SK-N-SH (cell line): ENCODE measurements at regions not wholly inside any gene's neighbourhood (a gene's known extent, or its start where the extent isn't known, plus 50 kb on each side); places are given as distances from the start of the nearest gene placed in this dataset.

Experiments
- CTCF ChIA-PET: fragments of 300-600, 350-600 bp; formaldehyde crosslinking; extraction: SDS; loops from one replicate; lab custom pipeline; 2021; lab: Yijun Ruan, JAX
- POLR2A ChIA-PET: fragments of 350-600 bp; sonication (Branson Sonifier 250); formaldehyde crosslinking; extraction: SDS; loops from one replicate; lab custom pipeline; 2020; ENCODE audit warnings: antibody characterized with exemption, inconsistent platforms; lab: Yijun Ruan, JAX
- DNase-seq: peaks from one replicate; pipeline ENCODE4 v3.0.0; 2012
- H2AFZ ChIP-seq: fragments of 200-600 bp; sonication (generic); 2 replicates; pipeline ENCODE4 v1.8.1; 2016; ENCODE audit warnings: antibody characterized with exemption, mild to moderate bottlenecking, low read depth
- H3F3A ChIP-seq: fragments of 200-600 bp; sonication (generic); replicated peaks from 2 replicates; pipeline ENCODE3; 2016; ENCODE audit warnings: antibody characterized with exemption, mild to moderate bottlenecking; ENCODE audit not compliant: insufficient read depth
- H3K27ac ChIP-seq, 2 experiments: fragments of 200-500 bp in 1 of 2; fragments of 200-600 bp in 1 of 2; sonication (Bioruptor generic) in 1 of 2; sonication (generic), shearing (Covaris generic) in 1 of 2; 2 replicates each; pipeline versions ENCODE4 v1.5.1 to v1.6.1; 2014 to 2016; ENCODE audit warnings: low read depth in 2 of 2, inconsistent platforms in 1 of 2, low read length in 1 of 2, mild to moderate bottlenecking in 1 of 2, mixed read lengths in 1 of 2
- H3K27me3 ChIP-seq: fragments of 200-600 bp; sonication (generic), shearing (Covaris generic); 2 replicates; pipeline ENCODE4 v1.6.1; 2016; ENCODE audit warnings: mixed run types; ENCODE audit not compliant: insufficient read depth
- H3K36me3 ChIP-seq, 2 experiments: fragments of 200-500 bp in 1 of 2; fragments of 200-600 bp in 1 of 2; sonication (Bioruptor generic) in 1 of 2; sonication (generic) in 1 of 2; replicated peaks in 1 of 2; 2 replicates each; pipeline versions ENCODE3 to v1.5.1; 2014 to 2016; ENCODE audit warnings: low read length in 1 of 2, mild to moderate bottlenecking in 1 of 2; ENCODE audit not compliant: insufficient read depth in 2 of 2, control insufficient read depth in 1 of 2
- H3K4me1 ChIP-seq, 2 experiments: fragments of 200-500 bp in 1 of 2; fragments of 200-600 bp in 1 of 2; sonication (Bioruptor generic) in 1 of 2; sonication (generic), shearing (Covaris generic) in 1 of 2; 2 replicates each; pipeline versions ENCODE4 v1.5.1 to v1.6.1; 2014 to 2016; ENCODE audit warnings: low read depth in 1 of 2, low read length in 1 of 2, mixed run types in 1 of 2; ENCODE audit not compliant: insufficient read depth in 2 of 2, control insufficient read depth in 1 of 2
- H3K4me2 ChIP-seq: fragments of 200-600 bp; sonication (generic), shearing (Covaris generic); 2 replicates; pipeline ENCODE4 v1.6.1; 2017; ENCODE audit warnings: mixed run types
- H3K4me3 ChIP-seq, 2 experiments: fragments of 200-500 bp in 1 of 2; fragments of 200-600 bp in 1 of 2; sonication (Bioruptor generic) in 1 of 2; sonication (generic), shearing (Covaris generic) in 1 of 2; 2 replicates each; pipeline versions ENCODE4 v1.5.1 to v1.8.1; 2014 to 2016; ENCODE audit warnings: low read depth in 2 of 2, inconsistent platforms in 1 of 2, low read length in 1 of 2, mild to moderate bottlenecking in 1 of 2, mixed read lengths in 1 of 2, moderate library complexity in 1 of 2
- H3K79me2 ChIP-seq: fragments of 200-600 bp; sonication (generic); 2 replicates; pipeline ENCODE4 v1.8.1; 2017; ENCODE audit warnings: mild to moderate bottlenecking; ENCODE audit not compliant: insufficient read depth
- H3K9ac ChIP-seq: fragments of 200-600 bp; sonication (generic); 2 replicates; pipeline ENCODE4 v1.6.1; 2017; ENCODE audit warnings: mixed run types
- H3K9me2 ChIP-seq: fragments of 200-600 bp; sonication (generic); 2 replicates; pipeline ENCODE4 v1.6.1; 2017; ENCODE audit warnings: mixed run types
- H3K9me3 ChIP-seq: fragments of 200-600 bp; sonication (generic); 2 replicates; pipeline ENCODE4 v1.6.1; 2017; ENCODE audit warnings: mixed run types, mild to moderate bottlenecking, moderate library complexity
- H4K20me1 ChIP-seq: fragments of 200-600 bp; sonication (generic); 2 replicates; pipeline ENCODE4 v1.6.1; 2017; ENCODE audit warnings: mild to moderate bottlenecking, mixed run types; ENCODE audit not compliant: insufficient read depth
- EP300 ChIP-seq, 2 experiments: IDR thresholded peaks; 2 replicates each; pipeline versions ENCODE4 v1.4.0 to v1.6.1; 2012; ENCODE audit warnings: borderline replicate concordance in 1 of 2, low read depth in 1 of 2, low read length in 1 of 2
- EZH2phosphoT487 ChIP-seq: fragments of 200-600 bp; sonication (generic); IDR thresholded peaks from 2 replicates; pipeline ENCODE4 v1.6.1; 2017; ENCODE audit warnings: low read depth, mixed run types, mild to moderate bottlenecking, antibody characterized with exemption, moderate library complexity, borderline replicate concordance
- FOXJ3 ChIP-seq: sonication (generic); formaldehyde crosslinking; IDR thresholded peaks from 2 replicates; pipeline ENCODE4 v1.5.1; 2020; ENCODE audit warnings: mild to moderate bottlenecking, missing genetic modification reagents
- GABPA ChIP-seq: IDR thresholded peaks from 2 replicates; pipeline ENCODE4 v1.4.0; 2012; ENCODE audit warnings: low read depth, mild to moderate bottlenecking
- GATA2 ChIP-seq: sonication (generic); formaldehyde crosslinking; IDR thresholded peaks from 2 replicates; pipeline ENCODE4 v1.5.0; 2020; ENCODE audit warnings: mild to moderate bottlenecking, missing genetic modification reagents
- JUND ChIP-seq: IDR thresholded peaks from 2 replicates; pipeline ENCODE4 v1.4.0; 2012
- MEF2A ChIP-seq: IDR thresholded peaks from 2 replicates; pipeline ENCODE4 v1.4.0; 2012; ENCODE audit warnings: low read depth, borderline replicate concordance
- MXI1 ChIP-seq: IDR thresholded peaks from 2 replicates; pipeline ENCODE4 v1.6.1; 2012; ENCODE audit warnings: mild to moderate bottlenecking, low read depth, low read length, improper control_type of control experiment
- NFIC ChIP-seq: IDR thresholded peaks from 2 replicates; pipeline ENCODE4 v1.4.0; 2012; ENCODE audit warnings: borderline replicate concordance
- RAD21 ChIP-seq: IDR thresholded peaks from 2 replicates; pipeline ENCODE4 v1.6.1; 2012; ENCODE audit warnings: mild to moderate bottlenecking, low read length
- RXRA ChIP-seq: IDR thresholded peaks from 2 replicates; pipeline ENCODE4 v1.4.0; 2012; ENCODE audit warnings: low read depth, mild to moderate bottlenecking, borderline replicate concordance
- TCF12 ChIP-seq: IDR thresholded peaks from 2 replicates; pipeline ENCODE4 v1.4.0; 2012
- WGBS: methylation state at CpG from one replicate; pipeline ENCODE4 v1.1.6; 2017; ENCODE audit warnings: low lambda C conversion rate; 5-methylcytosine and 5-hydroxymethylcytosine counted together
- TF ChIP-seq, protein P1 (sequence below): IDR thresholded peaks from 2 replicates; pipeline ENCODE4 v1.4.0; 2012; ENCODE audit warnings: low read depth, borderline replicate concordance
- TF ChIP-seq, protein P2 (sequence below): IDR thresholded peaks from 2 replicates; pipeline ENCODE4 v1.4.0; 2012; ENCODE audit warnings: low read depth

DNA sequence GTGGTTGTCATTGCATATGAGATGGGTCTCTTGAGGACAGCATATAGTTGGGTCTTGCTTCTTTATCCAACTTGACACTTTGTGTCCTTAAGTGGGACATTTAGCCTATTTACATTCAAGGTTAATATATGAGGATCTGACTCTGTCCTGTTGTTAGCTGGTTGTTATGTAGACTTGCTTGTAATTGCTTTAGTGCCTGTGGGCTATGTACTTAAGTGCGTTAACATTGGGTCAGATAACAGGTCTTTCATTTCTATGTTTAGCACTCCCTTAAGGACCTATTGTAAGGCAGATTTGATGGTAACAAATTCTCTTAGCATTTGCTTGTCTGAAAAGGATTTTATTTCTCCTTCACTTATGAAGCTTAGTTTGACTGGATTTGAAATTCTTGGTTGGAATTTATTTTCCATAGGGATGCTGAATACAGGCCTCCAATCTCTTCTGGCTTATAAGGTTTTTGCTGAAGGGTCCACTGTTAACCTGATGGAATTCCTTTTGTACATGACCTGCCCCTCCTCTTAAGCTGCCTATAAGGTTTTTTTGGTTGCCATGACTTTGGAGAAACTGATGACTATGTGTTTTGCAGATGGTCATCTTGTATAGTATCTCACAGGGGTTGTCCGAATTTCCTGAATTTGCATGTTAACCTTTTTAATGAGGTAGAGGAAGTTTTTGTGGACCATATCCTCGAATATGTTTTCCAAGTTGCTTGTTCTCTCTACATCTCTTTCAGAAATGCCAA, 162.0 kb downstream of the NKX6-1 start:
- no peak for DNase-seq
- 9% methylated on average over 3 of the region's 3 CpGs for WGBS
- TF ChIP-seq JUND, result no peak
- H3K4me1 ChIP-seq, result no peaks in the 10 kb centered on the region
- ChIA-PET CTCF (no interaction called here), POLR2A (interaction anchor here (0.5 kb wide), 1 partner anchor 70 kb away, joined by 3 read pairs; no protein-coding TSS in a partner anchor)
- no peaks in the 10 kb centered on the region for H3F3A ChIP-seq
- H3K27me3 ChIP-seq, result no peaks in the 10 kb centered on the region
- H3K9me3 ChIP-seq, result no peaks in the 10 kb centered on the region
- no peak overlapping the region for H2AFZ ChIP-seq
- no peaks in the 10 kb centered on the region for H4K20me1 ChIP-seq
- no peaks in the 10 kb centered on the region for H3K9me2 ChIP-seq
- H3K4me2 ChIP-seq, result no peak overlapping the region
- H3K27ac ChIP-seq, result no peak overlapping the region
- no peaks in the 10 kb centered on the region for H3K79me2 ChIP-seq
- no peaks in the 10 kb centered on the region for H3K36me3 ChIP-seq
- H3K9ac ChIP-seq, result no peak overlapping the region
- no peak overlapping the region for H3K4me3 ChIP-seq

GRCh38 chr4:84327526-84327925, 171.6 kb downstream of the NKX6-1 start:
- Histone ChIP-seq H3K4me2 (no peak overlapping the region), H3K27ac (no peak overlapping the region), H3K36me3 (no peaks in the 10 kb centered on the region), H3K9me3 (0 out of 2 replicates have a peak, but pooled peaks cover 3% of the 10 kb centered on the region), H4K20me1 (no peaks in the 10 kb centered on the region), H3K9me2 (peaks cover 3% of the 10 kb centered on the region; the same call in 1 of the 2 replicates), H3K4me1 (peaks cover 0 to 11% of the 10 kb centered on the region in 2 experiments; a peak in 2 of 4 replicates), H3K9ac (no peak overlapping the region), H3K4me3 (no peak overlapping the region), H2AFZ (no peak overlapping the region), H3F3A (no peaks in the 10 kb centered on the region), H3K27me3 (no peaks in the 10 kb centered on the region), H3K79me2 (no peaks in the 10 kb centered on the region)
- no peak for DNase-seq
- TF ChIP-seq MEF2A (no peak), MXI1 (no peak), TCF12 (no peak), NFIC (no peak), FOXJ3 (CRISPR knock-in tag) (no peak), GABPA (no peak), RXRA (no peak), EZH2phosphoT487 (no peak), RAD21 (no peak), EP300 (IDR thresholded peaks at IDR 0.05; ENCODE audit: borderline replicate concordance in 1 of 2, low read depth in 1 of 2, low read length in 1 of 2) (no peak), GATA2 (no peak)
- TF ChIP-seq, protein P1, sequence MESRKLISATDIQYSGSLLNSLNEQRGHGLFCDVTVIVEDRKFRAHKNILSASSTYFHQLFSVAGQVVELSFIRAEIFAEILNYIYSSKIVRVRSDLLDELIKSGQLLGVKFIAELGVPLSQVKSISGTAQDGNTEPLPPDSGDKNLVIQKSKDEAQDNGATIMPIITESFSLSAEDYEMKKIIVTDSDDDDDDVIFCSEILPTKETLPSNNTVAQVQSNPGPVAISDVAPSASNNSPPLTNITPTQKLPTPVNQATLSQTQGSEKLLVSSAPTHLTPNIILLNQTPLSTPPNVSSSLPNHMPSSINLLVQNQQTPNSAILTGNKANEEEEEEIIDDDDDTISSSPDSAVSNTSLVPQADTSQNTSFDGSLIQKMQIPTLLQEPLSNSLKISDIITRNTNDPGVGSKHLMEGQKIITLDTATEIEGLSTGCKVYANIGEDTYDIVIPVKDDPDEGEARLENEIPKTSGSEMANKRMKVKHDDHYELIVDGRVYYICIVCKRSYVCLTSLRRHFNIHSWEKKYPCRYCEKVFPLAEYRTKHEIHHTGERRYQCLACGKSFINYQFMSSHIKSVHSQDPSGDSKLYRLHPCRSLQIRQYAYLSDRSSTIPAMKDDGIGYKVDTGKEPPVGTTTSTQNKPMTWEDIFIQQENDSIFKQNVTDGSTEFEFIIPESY, result no peak
- TF ChIP-seq, protein P2, sequence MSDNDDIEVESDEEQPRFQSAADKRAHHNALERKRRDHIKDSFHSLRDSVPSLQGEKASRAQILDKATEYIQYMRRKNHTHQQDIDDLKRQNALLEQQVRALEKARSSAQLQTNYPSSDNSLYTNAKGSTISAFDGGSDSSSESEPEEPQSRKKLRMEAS, result no peak
- ChIA-PET CTCF (no interaction called here), POLR2A (no interaction called here)
